ENCODE measurements at regions not wholly inside any gene's neighbourhood (a gene's known extent, or its start where the extent isn't known, plus 50 kb on each side); places are given as distances from the start of the nearest gene placed in this dataset.

DNA sequence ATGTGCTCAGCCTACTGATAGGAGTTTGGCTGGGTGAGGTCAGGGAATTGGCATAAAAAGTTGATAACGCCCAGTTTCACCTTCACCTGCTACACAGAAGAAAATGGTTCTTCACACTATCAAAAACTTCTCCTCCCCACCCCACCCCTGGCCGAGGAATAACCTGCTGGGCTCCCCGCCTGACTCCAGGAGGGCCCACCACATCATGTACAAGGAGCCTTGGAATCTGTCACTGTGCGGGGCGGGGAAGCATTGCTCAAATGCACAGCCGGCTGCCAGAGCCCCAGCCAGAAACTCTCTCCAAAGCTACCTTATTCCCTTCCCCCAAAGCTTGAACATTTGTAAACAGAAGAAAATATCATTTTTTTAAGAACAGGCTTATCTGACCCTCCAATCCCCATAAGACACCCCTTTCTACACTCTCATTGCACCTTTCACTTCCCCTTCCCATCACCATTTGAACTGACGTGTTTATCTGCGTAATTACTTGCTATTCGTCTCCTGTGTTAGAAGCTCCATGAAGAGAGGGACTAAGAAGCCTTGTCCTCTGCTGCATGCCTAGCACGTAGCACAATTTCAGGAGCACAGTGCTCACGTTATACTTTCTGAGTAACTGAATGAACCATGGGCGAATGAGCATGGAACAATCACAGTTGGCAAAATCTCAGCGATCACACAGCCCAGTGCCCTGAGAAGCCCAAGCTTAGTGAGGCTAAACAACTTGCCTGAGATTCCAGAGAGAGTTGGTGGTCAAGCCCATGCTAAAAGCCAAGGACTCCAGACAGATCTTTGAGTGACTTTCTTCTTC is 82.9 kb downstream of the HES1 start:
- no peak for DNase-seq

DNA sequence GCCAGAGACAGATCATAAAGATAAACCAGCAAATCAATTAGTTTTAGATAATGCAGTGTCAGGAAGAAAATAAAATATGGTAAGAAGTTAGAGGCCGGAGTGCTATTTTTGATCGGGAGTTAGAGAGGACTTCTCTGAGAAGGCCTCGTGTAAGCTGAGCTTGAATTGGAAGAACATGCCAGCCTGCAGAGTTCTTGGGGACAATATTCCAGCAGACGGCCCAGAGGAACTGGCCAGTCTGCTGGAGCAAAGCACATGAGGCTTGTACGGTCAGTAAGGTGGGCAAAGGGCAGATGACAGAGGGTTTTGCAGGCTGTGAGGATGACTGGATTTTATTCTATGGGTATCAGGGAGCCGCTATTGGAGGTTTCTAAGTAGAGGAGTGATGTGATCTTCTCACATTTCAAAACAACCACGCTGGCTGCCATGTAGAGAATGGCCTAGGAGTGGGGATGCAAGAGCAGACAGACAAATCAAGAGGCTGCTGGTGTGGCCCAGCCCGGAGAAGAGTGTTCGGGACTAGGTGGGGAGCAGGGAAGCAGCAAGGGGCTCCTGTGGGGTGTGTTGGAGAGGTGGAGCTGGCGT is 84.0 kb downstream of the HES1 start:
- DNase-seq: no peak

DNA sequence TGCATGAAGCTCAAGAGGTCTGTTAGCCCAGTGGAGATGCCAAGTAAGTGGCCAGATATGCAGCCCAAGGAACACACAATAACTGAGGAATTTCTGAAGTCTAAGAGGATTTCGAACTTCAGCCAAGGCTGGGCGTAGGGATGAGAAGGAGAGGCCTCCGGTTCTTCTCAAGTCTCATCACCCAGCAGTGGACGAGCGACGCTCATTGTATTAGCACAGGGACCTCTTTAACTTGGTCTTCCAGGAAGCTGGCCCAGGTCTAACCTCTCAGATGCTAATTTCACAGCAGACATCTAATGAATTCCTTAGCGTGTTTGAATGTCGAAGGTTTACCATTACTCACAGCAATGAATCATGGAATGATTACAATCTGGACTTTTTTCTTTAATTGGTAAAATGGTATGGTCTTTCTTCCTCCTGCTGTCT is 85.0 kb downstream of the HES1 start:
- DNase-seq: no peak

DNA sequence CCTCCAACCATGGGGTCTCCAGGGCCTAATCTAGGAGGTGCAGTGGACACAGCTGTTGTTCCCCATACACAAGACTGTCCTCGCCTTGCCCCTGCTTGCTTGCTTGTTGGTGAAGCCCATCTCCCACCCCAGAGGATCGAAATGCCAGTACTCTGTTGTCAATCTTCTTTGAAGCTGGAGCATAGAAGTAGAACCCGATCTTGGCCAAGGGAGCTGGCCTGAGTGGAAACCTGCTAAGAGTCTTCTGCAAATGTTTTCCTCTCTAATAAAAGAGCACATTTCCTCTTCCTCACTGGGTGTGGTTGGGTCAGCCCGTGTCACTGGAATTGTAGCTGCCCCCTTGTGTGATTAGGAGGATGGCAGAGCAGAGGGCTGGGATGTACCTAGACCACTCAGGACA is 85.4 kb downstream of the HES1 start:
- DNase-seq: no peak

DNA sequence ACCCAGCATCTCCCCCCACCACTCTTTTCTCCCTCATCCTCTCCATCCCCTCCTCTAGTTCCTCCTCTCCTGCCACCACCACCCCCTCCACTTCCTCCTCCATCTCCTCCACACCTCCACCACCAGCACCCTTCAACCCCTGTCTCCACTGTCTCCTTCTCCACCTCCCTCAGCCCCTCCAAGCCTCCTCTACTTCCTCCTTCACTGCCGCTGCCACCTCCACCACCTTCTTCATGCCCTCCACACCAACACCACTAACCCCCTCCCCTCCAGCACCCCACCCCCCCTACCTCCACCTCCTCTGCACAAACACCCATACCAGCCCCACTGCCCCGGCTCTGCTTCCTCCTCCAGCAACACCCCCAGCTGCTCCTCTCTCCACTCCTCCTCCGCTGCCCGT is 88.0 kb downstream of the HES1 start:
- no peak for DNase-seq

DNA sequence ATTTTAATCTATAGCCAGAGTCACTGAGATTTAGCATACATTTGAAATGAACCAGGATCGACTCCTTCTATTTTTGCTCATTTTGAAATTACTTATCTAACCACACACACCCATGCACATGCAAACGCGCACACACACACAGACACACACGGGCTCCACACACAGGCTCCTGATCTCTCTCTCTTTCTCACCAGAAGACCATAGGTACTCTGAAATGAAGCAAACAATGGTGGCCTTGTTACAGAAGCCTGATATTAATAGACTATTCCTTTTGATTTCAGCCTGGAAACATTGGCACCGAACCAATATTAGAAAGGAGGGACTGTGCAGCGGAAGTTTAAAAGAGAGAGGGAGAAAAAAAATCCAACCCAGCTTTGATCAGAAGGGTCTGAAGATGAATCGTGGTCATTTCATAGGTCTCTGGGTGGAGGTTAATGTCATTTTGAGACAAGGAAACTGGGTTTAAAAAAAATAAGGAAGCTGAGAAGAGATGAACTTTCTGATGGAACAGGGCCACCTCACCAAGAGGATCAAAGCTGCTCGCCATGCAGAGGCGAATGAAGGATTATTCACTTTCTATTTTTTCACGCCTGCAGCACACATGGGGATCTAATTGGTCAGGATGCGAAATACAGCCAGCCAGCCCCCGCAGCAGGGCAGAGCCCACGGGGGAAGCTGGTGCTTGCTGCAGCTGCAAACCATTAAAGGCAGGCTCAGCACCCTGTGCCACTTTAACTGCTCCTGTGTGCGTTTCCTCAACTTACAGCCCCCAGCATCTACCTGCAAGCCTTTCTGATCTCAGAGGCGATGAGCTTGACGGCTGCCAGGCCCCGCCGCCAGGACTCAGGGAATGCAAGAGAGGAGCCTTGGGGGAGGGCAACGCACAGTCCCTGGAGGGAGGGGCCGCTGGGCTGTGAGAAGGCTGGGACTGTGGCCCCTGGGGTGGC is 88.8 kb downstream of the HES1 start:
- DNase-seq: no peak

DNA sequence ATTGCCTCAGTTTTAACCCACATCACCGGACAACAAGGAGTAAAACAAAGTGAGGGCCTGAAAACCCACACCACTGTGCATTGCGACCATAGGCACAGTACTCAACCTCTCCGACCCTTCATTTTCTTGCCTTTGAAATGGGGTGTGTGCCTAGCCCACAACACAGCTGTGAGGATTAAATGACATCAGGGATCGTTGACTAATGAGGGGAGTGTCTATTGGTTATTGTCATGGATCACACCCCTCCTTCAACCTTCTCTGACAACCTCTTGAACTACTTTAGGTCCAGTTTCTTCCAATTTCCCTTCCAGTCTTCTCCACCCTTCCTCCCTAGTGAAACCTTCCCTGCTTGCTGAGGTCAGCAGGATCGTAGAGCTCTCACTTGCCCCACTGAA is 89.5 kb downstream of the HES1 start:
- DNase-seq: no peak

DNA sequence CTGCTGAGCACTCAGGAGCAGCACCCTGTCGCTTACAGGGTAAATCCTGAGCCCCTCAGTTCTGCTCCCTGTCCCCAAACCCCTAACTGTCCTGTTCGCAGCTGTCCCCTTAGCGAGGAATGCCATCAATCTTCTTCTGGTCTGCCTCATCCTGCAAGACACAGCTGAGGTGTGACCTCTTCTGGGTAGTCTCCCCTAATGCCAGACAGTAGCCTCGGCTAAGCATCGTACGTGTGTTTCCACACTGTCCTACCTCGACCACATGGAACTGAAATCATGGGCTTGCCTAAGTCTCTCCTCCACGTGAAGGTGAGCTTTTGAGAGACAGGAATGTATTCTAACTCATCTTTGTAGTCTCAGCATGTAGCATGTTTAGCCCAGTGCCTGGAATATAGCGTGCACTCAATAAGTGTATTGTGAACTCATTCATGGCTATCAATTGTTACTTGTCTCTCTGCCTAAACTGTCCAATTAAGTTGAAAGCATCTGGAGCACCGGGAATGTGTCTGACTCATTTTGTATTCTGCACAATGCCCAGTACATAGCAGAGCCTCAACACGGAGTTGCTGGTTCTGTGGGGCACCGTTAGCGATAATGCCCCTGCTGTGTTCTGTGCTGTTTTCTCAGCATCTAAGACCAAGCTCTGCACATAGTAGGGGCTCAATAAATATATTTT is 90.2 kb downstream of the HES1 start:
- DNase-seq: no peak

DNA sequence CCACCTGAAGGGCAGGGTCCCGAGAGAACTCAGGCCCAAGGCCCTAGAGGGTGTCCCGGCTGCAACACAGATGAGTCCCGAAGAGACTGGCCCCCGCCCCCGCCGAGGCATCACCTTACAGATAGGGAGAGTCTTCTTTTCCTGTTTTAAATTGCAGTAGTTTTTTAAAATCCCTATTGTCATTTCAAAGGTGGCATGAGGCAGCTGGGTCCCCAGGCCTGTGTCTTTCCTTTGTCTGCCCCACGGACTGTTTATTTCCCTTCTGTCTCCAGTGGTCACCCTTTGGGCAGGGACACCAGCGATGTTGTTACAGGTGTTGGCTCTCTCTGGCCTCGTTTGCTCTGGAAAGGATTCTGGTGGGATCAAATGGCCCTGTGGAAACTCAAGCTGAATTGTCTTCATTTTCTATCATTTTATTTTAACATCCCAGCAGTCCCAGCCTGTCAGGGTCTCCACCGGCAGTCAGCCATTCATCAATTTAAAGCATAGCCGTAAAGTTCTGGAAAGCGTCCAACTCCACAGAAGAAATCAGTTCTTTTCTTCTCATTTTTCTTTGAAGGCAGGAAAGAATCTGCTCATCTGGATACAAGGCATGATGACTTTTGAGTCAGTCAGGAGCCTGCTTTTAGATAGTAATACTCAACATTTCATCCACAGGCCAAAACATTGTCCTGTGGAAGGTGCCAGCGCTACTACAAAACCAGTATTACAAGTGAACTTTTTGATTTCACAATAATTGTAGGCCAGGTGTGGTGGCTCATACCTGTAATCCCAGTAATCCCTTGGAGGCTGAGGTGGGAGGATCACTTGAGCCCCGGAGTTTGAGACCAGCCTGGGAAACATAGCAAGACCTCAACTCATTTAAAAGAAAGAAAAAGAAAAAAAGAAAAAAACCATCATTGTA is 96.2 kb downstream of the HES1 start:
- no peak for DNase-seq

DNA sequence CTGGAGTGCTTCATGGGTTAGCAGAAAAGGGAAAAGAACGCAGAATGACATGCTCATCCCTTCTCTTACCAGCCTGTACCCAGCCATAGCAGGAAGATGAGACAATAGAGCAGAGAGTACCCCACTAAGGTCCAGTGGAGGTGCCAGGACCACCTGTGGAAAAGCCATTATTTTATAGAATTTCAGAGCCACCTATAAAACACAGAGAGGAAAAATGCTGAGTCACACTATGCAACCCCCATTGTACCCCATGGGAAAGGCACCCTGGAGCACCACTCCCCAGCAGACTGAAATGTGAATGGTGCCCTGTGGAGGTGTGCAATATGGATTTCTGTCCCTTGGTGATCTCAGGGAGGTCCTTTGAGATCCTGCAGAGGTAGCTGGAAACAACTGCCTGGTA is 97.2 kb downstream of the HES1 start:
- no peak for DNase-seq

DNA sequence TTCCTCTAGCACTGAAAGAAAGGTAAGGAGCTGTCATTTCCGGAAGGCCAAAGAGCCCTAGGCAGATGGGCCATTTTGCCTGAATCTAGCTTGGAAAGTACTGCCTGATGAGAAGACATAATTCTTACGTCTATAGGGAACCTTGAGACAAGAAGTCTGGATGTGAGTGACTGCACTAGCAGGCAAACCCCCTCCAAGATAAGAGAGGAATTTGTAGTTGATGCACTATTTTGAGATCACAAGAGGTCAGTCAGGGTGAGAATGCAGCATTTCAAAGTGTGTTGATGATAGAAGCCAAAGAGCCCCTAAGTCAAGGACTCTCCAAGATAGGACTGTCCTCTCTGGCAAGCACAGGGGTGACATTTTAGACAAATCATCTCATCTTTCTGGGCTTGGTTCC is 99.2 kb downstream of the HES1 start:
- no peak for DNase-seq

DNA sequence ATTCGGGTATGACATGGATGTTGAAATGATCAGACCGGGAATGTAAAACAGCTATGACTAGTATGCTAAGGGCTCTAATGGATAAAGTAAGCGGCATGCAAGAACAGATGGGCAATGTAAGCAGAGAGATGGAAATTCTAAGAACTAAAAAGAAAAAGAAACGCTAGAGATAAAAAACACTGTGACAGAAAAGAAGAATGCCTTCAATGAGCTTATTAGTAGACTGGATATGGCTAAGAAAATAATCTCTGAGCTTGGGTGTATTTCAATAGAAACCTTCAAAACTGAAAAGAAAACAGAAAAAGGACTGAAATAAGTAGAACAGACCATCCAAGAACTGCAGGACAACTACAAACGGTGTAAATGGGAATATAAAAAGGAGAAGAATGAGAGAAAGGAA is 101.2 kb downstream of the HES1 start:
- no peak for DNase-seq

DNA sequence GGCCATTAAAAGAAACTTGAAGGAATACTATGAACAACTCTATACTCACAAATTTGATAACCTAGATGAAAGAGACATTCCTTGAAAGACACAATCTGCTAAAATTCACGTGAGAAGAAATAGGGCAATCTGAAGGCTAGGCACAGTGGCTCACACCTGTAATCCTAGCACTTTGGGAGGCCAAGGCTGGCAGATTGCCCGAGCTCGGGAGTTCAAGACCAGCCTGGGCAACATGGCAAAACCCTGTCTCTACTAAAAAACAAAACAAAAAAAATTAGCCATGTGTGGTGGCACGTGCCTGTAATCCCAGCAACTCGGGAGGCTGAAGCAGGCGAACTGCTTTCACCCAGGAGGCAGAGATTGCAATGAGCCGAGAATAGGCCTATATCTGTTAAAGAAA is 104.8 kb downstream of the HES1 start:
- no peak for DNase-seq

DNA sequence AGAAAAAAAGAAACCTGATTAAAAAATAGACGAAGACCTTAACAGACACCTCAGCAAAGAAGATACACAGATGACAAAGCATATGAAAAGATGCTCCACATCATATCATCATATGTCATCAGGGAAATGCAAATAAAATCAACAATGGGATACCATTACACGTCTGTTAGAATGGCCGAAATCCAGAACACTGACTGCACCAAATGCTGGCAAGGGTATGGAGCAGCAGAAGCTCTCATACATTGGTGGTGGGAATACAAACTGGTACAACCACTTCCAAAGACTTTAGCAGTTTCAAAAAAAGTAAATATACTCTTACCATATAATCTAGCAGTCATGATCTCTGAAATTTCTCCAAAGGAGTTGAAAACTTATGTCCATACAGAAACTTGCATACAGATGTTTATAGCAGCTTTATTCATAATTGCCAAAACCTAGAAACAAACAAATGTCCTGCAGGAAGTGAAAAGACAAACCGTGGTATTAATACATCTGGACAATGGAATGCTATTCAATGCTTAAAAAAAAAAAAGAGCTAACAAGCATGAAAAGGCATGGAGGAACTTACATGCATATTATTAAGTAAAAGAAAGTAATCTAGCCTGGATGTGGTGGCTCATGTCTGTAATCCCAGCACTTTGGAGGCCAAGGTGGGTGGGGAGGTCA is 107.4 kb downstream of the HES1 start:
- no peak for DNase-seq

DNA sequence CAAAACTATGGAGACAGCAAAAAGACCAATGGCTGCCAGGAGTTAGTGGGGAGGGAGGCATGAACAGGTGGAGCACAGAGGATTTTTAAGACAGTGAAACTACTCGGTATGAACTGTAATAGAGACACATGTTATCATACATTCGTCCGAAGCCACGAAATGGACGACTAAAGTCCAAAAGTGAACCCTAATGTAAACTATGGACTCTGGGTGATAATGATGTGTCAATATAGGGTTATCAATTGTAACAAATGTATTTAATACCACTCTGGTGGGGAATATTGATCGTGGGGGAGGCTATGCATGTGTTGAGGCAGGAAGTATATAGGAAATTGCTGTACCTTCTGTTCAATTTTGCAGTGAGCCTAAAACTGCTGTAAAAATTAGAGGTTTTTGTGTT is 107.0 kb downstream of the CPN2 start:
- DNase-seq: no peak

DNA sequence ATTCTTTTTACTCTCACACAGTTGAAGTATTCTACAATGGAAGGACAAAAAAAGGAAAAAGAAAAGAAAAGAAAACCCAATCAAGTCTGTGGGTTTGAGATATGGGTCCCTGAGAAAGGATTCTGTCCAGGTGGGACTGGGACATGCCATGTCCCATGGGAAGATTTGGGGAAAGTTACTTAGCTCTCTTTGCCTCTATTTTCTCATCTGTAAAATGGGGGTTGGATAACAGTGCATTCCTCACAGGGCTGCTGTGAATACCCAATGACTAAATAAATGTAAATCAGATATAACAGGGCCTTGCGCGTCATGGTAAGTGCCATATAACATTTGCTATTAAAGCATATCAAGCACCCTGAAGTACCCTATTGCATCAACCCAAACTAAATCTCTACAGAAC is 105.7 kb downstream of the CPN2 start:
- DNase-seq: no peak

DNA sequence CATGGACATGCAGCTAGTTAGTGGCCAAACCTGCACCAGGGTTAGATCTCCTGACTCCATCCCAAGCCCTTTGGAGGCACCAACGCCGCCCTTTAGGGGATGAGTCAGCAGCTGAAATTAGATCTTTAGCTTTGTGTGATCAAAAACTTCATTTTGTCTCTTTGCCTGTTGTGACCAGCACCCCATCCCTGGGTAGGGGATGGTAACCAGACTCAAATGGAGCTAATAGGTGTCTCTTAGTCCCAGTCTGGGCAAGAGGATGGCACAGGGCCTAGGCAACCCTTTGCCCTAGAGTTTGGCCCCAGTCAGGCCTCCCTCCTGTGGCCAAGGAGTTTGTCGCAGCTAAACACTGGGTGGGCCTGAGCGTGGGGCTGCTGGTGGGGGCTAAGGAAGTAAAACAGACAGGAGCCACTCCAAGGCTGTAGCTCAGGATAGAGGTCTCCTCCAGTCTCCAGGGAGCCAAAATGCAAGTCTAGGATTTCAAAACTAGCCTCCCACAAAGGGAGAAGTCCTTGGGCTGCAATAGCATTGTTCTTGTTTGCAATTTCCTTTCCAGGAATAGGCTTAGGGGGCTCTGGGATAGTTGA is 105.1 kb downstream of the CPN2 start:
- DNase-seq: no peak

DNA sequence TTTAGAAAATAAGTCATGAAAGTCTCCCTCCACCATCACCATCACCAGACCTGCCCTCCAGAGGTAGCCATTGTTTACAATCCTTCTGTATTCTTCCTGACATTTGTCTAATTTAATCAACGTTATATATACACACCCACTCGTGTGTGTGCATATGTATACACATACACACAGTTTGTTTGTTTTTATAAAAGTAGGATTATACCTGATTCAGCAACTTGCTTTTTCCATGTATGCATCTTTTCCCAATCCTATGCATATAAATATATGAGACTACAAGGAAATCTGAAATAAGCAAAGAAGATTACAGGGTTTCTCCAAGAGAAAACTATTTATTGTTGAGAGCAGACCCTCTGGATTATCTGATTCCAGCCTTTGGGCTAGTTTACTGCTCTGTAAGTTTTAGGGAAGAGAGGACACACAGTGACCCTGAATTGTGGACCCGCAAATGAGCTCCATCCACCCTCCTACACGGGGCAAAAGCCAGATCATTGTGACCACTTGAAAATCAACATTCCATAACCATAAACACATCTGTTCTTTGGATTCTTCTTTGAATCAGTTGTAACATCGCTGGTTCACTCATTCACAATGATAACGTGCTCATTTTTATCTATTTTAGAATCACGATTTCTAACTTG is 104.3 kb downstream of the CPN2 start:
- DNase-seq: no peak

DNA sequence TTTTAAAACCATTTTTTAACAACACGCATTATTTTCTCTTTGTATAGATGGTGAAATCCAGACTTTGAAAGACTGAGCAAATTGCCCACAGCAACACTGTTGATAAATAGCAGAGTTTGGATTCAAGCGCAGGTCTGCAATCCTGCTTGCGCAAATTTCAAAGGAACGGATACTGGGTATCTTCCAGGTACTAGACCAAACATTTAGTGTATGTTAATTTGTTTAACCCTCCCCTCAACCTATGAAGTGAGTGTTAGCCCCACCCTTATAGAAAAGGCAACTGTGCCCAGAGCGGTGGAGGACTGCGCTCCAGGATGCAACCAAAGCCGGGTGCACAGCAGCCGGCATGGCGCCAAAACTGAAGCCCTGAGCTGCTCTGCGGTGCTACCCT is 103.8 kb downstream of the CPN2 start:
- no peak for DNase-seq

DNA sequence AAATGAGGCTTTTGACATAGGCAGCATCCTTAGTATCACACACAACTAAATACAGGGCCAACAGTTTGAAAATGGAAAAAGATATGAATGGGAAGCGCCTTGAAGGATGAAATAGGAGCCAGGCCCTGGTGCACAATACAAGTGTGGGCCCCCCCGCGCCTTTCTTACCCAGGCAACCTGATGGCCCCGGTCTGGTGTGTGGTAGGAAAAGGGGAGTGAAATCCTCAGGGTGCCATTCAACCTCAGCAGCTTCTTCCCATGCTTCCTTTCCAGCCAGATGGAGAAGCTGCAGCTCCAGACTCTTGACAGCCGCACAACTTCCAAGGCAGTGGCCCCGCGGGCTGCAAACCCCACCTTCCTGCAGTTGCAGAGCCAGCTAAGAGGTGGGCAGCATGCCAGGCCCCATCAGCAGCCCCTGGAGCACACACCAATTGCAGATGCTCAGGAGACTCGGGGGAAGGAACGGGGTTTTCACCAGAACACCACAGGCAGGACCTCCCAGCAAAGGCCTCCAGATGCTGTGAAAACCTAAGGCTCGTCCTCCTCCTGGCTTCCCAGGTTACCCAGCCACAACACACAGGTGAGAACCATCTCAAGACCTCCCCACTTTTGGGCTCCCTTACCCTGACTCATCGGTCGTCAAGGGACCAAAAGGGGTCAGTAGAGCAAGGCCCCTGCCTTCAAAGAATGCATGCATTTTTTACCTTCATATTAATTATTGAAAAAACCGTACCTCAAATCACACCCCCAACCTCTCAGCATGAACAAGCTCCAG is 101.6 kb downstream of the CPN2 start:
- no peak for DNase-seq

Data from NCI-H187 treated with DMSO at 0.1 percent for 48 hours (cell line).